ENCODE measurements at regions not wholly inside any gene's neighbourhood (a gene's known extent, or its start where the extent isn't known, plus 50 kb on each side); places are given as distances from the start of the nearest gene placed in this dataset.

DNA sequence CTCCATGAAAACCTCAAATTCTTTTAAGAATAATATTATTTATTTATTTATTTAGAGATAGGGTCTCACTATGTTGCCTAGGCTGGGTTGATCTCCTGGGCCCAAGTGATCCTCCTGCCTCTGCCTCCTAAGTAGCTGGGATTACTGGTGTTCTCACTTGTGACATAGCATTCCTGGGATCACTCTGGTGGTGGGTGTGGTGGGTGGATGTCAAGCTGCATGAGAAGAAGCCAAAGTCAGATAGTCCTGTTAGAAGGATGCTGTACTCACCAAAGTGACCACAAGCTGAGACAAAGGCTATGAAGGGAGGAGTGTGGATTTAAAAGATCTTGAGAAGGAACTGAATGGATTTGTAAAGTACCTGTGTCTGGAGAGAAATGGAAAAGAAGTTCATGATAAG lies 87.9 kb upstream of the SPON1 start:
- no peak for DNase-seq

DNA sequence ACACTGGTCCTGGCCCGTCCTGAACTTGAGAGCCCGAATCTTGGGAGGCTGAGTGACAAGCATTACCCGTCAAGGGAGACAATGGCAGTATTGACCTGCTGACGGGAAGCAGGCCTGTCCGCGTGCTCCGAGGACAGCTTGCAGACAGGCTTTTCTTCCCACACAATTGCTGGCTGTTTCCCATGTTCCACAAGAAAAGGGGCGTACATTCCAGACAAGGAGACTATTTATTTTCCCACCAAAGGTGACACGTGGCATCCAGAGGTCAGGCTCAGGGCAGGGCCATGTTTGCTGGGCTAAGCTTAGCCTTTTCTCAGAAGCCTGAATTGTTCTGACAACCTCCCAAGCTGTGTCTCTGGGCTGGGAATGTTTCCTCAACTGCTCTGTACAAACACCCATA lies 86.9 kb upstream of the SPON1 start:
- DNase-seq: no peak

DNA sequence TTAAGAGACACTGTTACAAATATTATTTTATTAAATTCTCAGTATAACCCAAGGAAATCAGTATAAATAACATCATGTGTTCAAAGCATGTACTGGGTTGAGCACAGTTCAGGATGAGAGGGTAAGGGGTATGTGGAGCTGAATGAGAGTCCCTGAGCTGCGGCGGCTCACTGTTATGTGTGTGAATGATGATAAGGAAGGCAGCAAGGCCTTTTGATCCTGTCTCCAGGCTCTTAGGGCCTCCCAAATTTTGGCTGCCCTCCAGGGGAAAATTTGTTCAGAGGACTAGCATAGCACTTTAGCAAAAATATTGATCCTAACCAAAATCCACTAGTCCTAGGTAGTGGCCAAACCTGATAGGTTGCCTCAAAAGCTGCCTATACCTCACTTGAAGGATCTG lies 86.1 kb upstream of the SPON1 start:
- DNase-seq: no peak

DNA sequence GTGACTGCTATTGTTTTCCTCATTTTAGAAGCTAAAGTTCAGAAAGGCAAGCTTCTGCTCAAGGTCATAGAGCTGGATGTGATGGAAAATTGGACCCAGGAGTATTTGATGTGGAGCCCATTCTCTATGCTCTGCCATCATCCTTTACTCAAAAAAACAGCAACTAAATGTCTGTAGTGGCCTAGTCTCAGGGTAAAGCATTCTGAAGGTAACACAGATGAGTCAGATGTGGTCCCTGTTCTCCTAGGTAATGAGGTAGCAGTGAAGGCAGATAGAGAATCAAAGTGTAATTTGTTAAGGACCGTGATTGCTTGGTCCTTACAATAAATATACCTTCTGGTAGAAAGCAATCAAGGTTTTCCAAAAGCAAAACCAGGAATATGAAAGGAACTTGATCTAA lies 84.4 kb upstream of the SPON1 start:
- DNase-seq: no peak

DNA sequence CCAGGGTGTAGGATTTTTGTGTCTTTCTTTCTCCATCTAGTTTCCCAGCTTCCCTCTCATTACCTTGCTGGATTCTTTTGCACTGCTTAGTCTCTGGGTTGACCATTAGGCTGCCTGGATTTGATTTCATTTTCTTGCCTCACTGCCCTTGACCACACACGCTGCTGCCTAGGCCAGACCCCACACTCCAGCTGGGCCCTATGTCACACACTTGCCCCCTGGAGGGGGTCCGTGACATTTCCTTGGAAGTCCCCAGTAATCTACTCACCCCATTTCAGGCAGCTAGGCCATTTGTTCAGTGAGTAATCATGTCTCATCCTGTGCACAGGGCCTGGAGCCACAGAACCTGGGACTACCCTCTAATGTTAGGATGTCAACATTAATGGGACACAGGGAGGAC lies 81.9 kb upstream of the SPON1 start:
- DNase-seq: no peak

DNA sequence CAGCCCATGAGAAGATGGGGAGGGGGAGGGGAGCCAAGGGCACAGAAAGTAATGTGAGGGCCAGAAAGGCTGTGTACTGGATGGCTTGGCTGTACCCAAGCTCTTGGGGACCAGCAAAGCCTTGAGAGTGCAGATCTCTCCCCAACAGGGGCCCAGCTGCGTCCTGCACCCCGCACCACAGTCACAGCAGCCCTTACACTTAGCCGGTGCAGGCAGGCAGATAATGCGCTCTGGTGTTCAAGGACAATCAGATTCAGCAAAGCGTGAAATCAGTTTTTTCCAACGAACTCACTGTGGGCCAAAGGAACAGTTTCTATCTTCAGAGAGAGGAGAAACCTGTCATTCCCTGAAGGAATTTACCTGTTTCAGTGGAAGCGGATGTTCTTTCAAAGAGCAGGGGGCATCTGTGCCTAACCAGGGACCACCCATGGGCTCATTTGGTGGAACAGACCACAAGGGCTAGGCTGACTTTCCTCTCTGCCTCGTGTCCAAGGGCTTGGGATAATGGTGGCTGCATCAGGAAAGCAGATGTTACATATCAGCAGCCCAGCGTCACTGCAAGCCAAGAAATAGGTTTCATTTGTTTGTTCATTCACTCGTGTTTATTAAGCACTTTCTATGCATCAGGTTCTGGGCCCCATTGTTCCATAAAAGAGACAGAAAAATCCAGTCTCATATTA lies 81.2 kb upstream of the SPON1 start:
- DNase-seq: no peak

DNA sequence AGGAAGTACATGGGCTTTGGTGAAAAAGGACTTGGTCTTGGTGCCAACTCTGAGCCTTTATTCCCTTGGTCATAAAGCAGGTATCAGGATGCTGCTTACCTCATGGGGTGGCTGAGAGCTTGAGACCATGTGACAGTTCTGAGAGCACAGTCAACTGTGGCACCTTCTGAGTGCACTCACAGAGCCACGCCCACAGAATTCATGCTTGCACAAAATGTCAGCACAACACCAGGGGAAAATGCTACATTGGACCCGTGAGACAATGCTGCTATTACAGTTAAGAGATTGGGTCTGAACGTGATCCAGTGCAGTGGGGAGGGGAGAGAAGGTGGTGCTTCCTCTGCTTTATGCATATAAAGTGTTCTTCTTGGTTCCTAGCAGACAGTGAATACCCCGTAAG lies 79.5 kb upstream of the SPON1 start:
- DNase-seq: no peak

DNA sequence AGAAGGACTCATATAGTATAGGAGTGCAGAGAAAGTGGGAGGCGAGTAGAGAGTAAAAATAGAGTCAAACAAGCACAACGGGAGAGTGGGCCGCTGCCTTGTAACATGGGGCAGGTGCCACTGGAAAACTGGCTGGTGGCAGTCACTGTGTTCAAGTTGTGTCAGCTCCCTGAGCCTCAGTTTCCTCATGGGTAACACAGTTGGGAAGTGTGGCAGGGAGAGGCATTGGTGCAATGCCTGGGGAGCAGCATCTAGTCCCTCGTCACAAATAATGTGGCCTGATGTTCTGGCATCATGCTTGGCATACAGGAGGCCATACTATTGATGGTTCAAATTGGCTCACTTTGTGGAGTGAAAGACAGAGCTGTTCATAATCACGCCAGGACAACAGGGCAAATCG lies 78.9 kb upstream of the SPON1 start:
- no peak for DNase-seq

DNA sequence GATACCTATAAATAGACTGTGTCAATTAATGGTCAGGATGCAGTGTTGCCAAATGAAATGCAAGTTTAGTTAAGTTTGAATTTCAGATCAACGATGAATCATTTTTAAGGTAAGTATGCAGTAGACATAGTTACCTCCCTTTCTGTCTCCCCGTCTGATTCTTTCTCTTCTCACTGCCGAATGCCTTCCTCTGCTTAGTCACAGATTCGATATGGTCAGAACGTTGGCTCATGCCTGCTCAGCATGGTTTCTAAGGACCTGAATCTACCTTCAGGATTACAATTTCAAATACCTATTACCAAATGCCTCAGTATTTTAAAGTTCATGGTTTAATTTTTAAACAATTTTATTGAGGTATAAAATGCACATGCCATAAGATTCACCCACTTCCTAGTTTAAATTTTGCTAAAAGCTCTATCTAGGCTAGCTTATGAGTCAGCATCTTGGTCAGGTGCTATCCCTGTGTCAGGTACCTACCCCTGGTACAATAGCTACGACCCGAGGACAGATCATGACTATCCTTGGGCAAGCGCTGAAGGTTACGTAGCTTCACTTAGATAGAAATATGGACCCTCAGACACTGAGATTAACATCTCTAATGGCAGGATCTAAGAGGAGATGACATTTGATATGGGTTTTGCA lies 78.2 kb upstream of the SPON1 start:
- no peak for DNase-seq

DNA sequence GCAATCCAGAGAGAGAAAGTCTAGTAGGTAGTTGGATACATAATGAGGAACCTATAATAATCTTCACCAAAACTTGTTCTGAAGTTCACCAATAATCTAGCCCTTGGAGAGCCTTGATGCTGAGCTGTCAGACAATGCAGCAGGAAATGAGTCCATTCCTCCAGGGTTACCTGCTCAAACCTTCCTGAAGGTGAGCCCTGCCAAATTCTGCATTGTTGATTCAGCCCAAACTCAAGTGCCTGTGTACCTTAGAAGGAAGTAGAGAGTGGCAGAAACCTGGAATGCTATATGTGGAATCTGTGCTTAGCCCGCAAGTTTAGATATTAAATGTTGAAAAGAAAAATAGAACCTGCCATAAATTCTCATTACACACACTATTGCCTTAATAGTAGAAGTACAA lies 77.4 kb upstream of the SPON1 start:
- no peak for DNase-seq

DNA sequence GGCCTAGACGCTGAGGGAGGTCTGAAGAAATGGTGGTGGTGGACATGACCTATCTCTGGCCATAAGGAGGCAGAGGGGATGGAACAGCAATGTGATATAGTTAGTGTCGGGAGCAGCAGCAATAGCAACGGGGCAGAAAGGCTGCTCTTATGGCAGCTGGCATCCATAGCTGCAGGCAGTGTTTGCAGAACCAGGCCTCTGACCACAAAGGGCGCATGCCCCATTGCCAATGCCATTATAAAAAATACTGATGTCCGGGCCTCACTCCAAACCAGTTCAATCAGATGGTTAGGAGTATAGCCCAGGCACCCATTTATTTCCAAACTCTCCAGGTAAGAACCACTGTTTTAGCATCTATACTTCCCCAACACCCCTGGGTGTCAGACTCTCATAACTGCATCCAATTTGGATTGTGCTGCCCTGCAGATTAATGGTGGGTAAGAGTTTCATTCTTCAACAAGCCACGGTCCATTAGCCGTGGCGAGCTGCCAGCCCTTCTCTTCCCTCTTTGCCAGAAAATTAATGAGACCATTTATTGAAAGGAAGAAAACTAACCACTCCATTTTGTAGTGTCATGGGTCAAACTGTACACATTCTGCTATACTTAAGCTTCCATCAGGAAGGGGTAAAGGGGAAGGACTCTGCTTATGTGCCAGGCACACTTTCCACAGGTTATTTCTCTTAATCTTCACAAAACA lies 72.8 kb upstream of the SPON1 start:
- DNase-seq: no peak

DNA sequence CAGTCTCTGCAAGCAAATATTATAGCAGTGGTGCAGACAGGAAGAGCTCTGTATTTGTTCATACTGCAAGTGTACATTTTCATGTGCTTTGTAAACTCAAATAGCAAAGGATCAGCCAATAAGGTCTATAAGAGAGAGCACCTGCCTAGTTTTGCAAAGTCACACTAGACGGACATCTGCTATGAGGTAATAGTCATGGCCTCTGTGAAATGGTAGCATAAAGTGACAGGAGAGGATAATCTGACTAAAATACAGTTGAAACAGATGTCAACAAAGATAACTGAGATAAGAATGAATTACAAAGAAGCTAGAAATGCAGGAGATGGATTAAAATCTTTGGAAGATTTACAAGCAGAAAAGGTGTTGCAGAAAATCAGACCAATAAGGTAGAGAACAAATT lies 70.6 kb upstream of the SPON1 start:
- no peak for DNase-seq

DNA sequence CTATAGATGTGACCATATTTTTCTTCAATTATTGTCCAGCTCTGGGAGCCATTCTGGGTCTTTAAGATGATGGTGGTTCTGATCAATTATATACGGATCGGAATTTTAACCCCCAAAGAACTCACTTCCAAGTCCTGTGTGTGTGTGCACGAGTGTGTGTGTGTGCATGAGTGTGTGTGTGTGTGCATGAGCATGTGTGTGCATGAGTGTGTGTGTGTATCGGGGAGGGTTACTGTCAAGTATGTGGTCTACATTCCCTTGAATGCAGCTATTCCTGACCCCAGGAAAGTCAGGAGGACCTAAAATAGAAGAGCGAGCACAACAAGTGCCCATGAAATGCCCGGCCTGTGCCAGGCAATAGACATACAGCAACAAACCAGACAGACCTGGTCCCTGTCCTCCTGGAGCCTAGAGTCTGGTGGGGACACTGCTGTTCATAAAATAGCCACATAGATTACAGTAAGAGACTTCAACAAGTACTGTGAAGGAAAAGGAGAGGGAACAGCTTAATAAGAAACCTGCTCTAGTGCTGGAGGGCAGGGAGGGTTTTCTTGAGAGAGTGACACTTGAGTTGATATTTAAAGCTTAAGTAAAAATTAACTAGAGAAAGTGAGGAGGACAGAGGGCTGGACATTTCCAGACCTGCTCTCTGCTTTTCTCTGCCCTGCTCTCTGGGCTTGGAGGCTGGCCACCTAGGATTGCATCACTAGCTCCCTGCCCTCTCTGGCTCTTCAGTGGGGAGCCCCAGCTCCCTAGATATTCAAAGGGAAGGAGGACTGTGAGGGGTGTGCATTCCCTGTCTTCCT lies 66.1 kb upstream of the SPON1 start:
- no peak for DNase-seq

DNA sequence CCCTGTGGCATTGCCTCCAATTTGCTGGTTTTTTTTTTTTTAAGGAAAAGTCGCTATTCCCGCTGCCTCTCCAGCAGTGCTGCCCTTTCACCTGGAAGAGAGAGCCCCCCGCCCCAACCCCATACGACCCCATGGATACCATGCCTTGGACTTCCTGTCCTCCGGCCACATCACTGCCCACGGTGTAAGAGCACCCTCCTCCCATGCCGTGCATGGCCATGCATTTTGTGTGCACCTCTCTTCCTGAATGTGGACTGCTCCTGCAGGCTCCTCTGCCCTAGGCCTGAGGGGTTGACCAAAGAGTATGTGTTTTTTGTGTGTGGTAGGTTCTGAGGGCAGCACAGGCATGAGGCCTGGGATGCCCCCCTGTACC lies 65.6 kb upstream of the SPON1 start:
- DNase-seq: no peak

DNA sequence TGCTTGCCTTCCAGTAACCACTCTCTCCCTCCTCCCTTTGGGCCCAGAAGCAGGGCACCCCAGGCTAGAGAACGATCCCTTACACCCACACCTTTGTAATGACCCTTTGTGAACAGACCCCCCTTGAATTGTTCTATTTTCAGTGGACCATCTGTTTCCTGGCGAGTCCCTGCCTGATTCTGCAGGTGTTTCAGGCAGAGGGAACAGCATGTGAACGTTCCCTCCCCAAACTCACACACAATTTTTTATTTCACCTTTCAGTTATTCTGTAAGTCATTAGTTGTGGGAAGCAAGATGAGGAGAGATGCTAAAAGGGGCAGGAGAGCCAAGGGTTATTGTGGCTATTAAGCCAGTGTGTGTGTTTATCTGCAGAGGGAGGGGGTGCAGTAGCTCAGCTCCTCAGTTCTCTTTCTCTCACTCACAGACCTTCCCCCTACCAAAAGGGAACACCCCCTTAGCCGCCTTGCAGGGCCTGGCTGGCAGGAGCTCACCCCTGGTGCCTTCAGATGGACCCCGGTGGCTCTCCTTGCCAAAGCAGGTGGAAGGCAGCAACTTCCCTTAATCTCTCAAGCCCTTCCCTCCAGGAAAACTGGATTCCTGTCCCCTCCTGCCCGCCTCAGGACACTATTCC lies 64.8 kb upstream of the SPON1 start:
- no peak for DNase-seq

DNA sequence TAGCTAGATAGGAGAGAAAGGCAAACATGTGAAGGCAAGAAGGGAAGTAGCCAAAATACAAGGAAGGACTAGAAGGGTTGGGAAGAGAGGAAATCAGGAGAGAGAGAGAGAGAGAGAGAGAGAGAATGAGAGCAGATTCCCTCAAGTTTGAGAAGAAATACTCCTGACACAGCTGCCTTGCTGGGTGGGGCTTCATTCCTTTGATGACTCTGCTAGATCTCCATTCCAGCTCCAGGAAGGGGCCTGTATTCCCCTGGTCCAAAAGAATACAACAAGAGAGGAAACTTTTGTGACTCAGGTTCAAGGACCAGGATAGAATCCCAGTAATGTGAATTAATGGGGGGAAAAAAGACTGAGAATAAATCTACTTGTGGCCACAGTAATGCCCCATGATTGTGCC lies 62.9 kb upstream of the SPON1 start:
- DNase-seq: no peak

DNA sequence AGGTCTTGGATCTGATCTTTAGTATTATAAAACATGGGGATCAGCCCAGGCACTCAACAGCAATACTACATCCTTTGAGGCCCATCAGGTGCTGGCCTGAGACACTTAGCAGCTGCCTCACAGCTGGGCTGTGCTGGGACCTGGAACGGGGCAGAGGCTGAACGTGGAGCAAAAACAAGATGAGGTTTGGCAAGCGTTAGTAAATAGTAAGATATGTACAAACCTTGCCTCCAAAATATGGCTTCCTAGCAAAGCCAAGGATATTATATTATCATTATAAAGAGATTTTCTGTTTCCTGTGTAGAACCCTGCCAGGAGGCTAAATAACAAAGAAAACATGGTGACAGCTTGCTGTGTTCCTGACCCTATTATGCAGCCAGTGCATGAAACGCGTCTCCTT lies 60.0 kb upstream of the SPON1 start:
- DNase-seq: no peak

DNA sequence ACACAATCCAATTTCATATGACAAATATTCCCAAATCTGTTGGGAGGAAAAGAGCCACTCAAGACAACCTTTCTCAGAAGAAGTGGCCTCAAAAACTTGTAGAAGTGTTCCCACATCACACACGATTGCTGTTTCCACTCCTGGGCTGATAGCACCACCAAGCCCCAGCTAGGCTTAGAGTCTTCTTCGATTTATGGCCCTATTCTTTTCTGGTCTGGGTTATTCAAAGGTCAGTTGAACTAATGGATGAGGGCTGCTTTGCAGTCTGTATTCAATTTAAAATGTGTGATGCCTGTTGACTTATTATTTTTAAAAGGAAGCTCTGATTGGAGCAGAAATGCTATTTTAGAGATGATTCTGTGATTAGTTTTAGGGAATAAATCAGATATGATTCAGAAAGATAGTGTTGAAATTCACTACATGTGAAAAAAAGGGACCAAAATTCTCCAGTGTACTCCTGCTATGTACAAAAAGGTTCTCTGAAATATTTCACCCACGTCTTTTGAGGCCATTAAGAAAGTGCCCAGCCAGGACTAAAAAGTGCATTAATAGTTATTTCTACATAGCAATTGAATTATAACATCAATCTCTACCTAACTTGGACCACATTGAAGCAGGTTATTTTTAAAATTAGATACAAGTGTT lies 57.3 kb upstream of the SPON1 start:
- DNase-seq: no peak

DNA sequence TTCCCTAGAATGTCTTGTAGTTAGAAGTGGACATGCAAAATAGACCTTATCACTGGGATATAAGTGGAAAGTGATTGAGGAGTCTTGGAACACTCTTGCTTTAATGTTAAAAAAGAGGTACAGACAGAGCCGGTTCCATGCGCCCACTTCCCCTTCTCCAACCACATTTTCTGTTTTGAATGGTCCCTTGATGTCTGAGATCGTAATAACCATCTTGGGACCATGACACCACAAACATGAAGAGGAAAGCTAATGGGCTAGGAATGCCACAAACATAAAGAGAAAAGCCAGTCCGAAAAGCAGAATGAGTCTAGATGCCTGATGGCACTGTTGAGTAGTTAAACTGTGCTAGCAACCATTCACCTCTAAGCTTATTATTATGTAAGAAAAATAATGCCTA lies 54.8 kb upstream of the SPON1 start:
- no peak for DNase-seq

DNA sequence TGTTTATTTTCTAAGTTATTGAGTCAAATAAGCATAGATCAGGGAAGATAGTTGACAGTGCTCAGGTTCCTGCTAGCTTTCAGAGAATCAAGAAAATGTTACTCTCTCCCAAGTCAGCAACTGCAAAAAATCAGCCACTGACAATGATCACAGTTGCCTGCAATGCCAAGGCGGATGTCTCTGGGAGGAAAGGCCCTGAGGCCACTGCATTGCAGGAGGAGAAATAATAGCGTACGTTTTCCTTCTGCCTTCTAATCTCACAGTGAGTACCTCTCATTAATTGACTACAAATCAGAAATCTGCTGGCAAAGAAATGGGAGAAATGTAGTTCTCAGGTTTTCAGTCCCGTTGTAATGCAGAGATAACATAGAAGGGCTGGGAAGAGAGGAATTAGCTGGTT lies 54.0 kb upstream of the SPON1 start:
- no peak for DNase-seq

All from midbrain (tissue), 1 donor.